ENCODE measurements at regions not wholly inside any gene's neighbourhood (a gene's known extent, or its start where the extent isn't known, plus 50 kb on each side); places are given as distances from the start of the nearest gene placed in this dataset.

- intact Hi-C loops (cut with DNase I; ENCODE audit: low total_unique reads): loop anchor here (5.0 kb wide), 1 partner anchor 235 kb away; no protein-coding TSS in a partner anchor
- no peak for TF ChIP-seq POLR2A (IDR thresholded peaks at IDR 0.05)
- TF ChIP-seq, protein P1, sequence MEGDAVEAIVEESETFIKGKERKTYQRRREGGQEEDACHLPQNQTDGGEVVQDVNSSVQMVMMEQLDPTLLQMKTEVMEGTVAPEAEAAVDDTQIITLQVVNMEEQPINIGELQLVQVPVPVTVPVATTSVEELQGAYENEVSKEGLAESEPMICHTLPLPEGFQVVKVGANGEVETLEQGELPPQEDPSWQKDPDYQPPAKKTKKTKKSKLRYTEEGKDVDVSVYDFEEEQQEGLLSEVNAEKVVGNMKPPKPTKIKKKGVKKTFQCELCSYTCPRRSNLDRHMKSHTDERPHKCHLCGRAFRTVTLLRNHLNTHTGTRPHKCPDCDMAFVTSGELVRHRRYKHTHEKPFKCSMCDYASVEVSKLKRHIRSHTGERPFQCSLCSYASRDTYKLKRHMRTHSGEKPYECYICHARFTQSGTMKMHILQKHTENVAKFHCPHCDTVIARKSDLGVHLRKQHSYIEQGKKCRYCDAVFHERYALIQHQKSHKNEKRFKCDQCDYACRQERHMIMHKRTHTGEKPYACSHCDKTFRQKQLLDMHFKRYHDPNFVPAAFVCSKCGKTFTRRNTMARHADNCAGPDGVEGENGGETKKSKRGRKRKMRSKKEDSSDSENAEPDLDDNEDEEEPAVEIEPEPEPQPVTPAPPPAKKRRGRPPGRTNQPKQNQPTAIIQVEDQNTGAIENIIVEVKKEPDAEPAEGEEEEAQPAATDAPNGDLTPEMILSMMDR (IDR thresholded peaks at IDR 0.05 in 4 of 5, conservative IDR thresholded peaks at IDR 0.05 in 1 of 5): no peak
- no peak overlapping the region for H3K4me3 ChIP-seq
- no peaks in the 10 kb centered on the region for H3K9me3 ChIP-seq
- no peaks in the 10 kb centered on the region for H3K36me3 ChIP-seq
- ATAC-seq (no peak), DNase-seq (no peak)
- in situ Hi-C loops (cut with MboI; ENCODE audit: low sequenced_read_pairs in 4 of 4): loop anchor here in 3 of 4 donors (5.0 to 10.0 kb wide), 4 partner anchors 40 to 220 kb away; no protein-coding TSS in a partner anchor
- no peak overlapping the region for H3K27ac ChIP-seq
- H3K4me1 ChIP-seq: peaks cover 7 to 14% of the 10 kb centered on the region in 2 donors
- H3K27me3 ChIP-seq: no peaks in the 10 kb centered on the region
Observed at GRCh38 chr6:137311940-137312339, 92.8 kb upstream of the IFNGR1 start.

DNA sequence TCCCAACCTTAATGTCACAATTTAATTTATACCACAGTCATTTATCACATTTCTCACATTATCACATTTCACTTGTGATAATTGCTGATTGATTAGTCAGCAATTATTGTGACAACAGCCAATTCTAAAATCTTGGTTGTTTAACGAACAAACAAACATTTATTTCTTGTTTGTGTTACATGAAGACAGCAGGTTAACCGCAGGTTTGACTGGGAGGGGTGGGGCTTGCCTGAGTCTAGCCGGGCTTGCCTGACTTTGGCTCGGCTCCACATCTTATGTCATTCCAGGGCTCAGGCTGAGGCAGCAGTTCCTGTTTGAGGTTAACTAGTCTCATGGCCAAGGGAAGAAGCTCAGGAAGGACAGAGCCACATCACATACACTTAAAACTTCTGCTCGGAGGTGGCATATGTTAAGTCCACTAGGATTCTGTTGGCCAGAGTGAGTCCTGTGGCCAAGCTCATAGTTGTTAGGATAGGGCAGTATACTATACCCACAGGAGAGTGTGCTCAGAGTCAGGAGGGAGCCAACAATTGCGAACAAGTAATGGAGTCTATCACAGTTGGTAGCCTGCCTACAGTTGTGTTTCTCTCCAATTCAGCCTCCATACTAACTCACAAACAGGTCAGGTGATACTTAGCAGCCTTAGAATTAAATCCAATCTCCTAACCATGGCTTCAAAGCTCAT, 90.0 kb upstream of the IFNGR1 start:
- Histone ChIP-seq H3K4me3 (no peak overlapping the region), H3K9me3 (no peaks in the 10 kb centered on the region), H3K4me1 (peaks cover 7 to 14% of the 10 kb centered on the region in 2 donors), H3K27me3 (no peaks in the 10 kb centered on the region), H3K27ac (no peak overlapping the region), H3K36me3 (no peaks in the 10 kb centered on the region)
- peak; percentile 50 to 66 for ATAC-seq
- peak; percentile 18 to 37 for DNase-seq
- in situ Hi-C loops (cut with MboI; ENCODE audit: low sequenced_read_pairs in 4 of 4): no loop called here
- intact Hi-C loops (cut with DNase I; ENCODE audit: low total_unique reads): no loop called here
- TF ChIP-seq, protein P1 (IDR thresholded peaks at IDR 0.05 in 4 of 5, conservative IDR thresholded peaks at IDR 0.05 in 1 of 5): no peak
- no peak for TF ChIP-seq POLR2A (IDR thresholded peaks at IDR 0.05)

DNA sequence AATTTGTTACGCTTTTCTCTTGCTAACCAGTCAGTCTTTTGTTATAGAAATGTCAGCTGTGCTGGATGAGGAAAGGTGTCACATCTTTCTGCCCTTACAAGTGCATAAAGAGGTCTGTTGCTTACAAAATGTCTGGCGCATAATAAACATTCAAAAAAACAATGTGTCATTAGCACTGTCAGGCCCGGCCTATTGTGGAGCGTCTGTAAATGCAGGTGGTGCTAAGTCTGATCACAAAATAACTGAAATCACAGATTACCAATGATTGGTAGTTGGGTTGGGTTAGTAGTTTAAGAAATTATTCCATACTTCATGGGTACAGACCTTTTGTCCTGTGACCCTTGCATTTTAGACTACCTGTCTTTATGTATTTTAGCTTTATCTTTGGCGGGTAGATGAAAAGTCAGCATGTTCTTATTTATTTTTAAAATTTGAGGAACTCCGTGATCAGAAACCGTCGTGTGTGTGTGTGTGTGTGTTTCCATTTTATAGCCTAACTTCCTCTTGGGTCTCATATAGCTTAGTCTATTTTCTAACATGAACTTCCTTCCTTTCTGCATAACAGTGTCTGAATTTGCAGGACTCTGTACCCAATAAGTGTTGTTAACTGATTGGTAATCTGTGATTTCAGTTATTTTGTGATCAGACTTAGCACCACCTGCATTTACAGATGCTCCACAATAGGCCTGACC, 88.1 kb upstream of the IFNGR1 start:
- no peak for DNase-seq
- no peak for ATAC-seq
- intact Hi-C loops (cut with DNase I; ENCODE audit: low total_unique reads) (no loop called here), in situ Hi-C loops (cut with MboI; ENCODE audit: low sequenced_read_pairs in 4 of 4) (no loop called here)
- TF ChIP-seq POLR2A (IDR thresholded peaks at IDR 0.05): no peak
- TF ChIP-seq, protein P1 (IDR thresholded peaks at IDR 0.05 in 4 of 5, conservative IDR thresholded peaks at IDR 0.05 in 1 of 5): no peak
- H3K36me3 ChIP-seq: no peaks in the 10 kb centered on the region
- no peak overlapping the region for H3K4me3 ChIP-seq
- peaks cover 7% of the 10 kb centered on the region in 2 donors for H3K4me1 ChIP-seq
- no peak overlapping the region for H3K27ac ChIP-seq
- no peaks in the 10 kb centered on the region for H3K27me3 ChIP-seq
- no peaks in the 10 kb centered on the region for H3K9me3 ChIP-seq

GRCh38 chr6:137305691-137306090, 86.5 kb upstream of the IFNGR1 start:
- no peaks in the 10 kb centered on the region for H3K36me3 ChIP-seq
- in situ Hi-C loops (cut with MboI; ENCODE audit: low sequenced_read_pairs in 4 of 4): no loop called here
- no peak for TF ChIP-seq POLR2A (IDR thresholded peaks at IDR 0.05)
- TF ChIP-seq, protein P1 (IDR thresholded peaks at IDR 0.05 in 4 of 5, conservative IDR thresholded peaks at IDR 0.05 in 1 of 5): no peak
- no peak overlapping the region for H3K4me3 ChIP-seq
- intact Hi-C loops (cut with DNase I; ENCODE audit: low total_unique reads): no loop called here
- H3K27ac ChIP-seq: no peak overlapping the region
- peaks cover 7% of the 10 kb centered on the region in 2 donors for H3K4me1 ChIP-seq
- ATAC-seq (no peak), DNase-seq (no peak)
- no peaks in the 10 kb centered on the region for H3K9me3 ChIP-seq
- no peaks in the 10 kb centered on the region for H3K27me3 ChIP-seq

Measured in gastrocnemius medialis (tissue), 4 donors.